Lower leg skin (tissue), 3 donors: ENCODE measurements at regions not wholly inside any gene's neighbourhood (a gene's known extent, or its start where the extent isn't known, plus 50 kb on each side); places are given as distances from the start of the nearest gene placed in this dataset.

Source experiments
- POLR2A ChIP-seq, 2 donors: fragments of 450-650 bp; IDR thresholded peaks; one replicate each; pipeline ENCODE4 v1.6.1; 2016 to 2017; ENCODE audit warnings: antibody characterized with exemption in 2 of 2, mild to moderate bottlenecking in 1 of 2, moderate library complexity in 1 of 2
- TF ChIP-seq, protein P1 (sequence below), 3 donors: fragments of 450-650 bp; IDR thresholded peaks; one replicate each; pipeline ENCODE4 v1.5.1; 2016; ENCODE audit warnings: antibody characterized with exemption in 3 of 3, mild to moderate bottlenecking in 3 of 3, moderate library complexity in 2 of 3

DNA sequence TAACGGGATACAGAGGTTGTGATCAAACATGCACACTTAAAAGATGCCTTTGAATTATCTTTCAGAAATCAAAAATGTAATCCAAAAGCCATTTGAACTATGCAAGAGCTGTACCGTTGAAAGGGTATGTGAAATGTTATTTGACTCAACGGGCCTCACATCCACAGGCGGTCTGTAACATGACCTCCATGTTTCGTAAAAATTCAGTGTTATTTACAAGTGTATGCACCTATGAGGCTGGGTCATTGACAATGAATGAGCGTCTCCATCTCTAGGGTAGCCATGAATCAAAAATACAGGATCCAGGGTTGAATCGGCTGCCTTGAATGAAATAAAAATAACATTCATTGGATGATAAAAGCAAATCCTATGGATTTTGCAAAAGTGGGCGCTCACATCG, 100.1 kb downstream of the CRLF2 start:
- TF ChIP-seq, protein P1, sequence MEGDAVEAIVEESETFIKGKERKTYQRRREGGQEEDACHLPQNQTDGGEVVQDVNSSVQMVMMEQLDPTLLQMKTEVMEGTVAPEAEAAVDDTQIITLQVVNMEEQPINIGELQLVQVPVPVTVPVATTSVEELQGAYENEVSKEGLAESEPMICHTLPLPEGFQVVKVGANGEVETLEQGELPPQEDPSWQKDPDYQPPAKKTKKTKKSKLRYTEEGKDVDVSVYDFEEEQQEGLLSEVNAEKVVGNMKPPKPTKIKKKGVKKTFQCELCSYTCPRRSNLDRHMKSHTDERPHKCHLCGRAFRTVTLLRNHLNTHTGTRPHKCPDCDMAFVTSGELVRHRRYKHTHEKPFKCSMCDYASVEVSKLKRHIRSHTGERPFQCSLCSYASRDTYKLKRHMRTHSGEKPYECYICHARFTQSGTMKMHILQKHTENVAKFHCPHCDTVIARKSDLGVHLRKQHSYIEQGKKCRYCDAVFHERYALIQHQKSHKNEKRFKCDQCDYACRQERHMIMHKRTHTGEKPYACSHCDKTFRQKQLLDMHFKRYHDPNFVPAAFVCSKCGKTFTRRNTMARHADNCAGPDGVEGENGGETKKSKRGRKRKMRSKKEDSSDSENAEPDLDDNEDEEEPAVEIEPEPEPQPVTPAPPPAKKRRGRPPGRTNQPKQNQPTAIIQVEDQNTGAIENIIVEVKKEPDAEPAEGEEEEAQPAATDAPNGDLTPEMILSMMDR (IDR thresholded peaks at IDR 0.05), result no peak
- TF ChIP-seq POLR2A (IDR thresholded peaks at IDR 0.05), result no peak
